ENCODE measurements at regions not wholly inside any gene's neighbourhood (a gene's known extent, or its start where the extent isn't known, plus 50 kb on each side); places are given as distances from the start of the nearest gene placed in this dataset.
"Not testable (repeated sequence)": the region's sequence is repeated elsewhere in the genome, so short reads cannot be mapped to it uniquely, and the experiment has no call there.

DNA sequence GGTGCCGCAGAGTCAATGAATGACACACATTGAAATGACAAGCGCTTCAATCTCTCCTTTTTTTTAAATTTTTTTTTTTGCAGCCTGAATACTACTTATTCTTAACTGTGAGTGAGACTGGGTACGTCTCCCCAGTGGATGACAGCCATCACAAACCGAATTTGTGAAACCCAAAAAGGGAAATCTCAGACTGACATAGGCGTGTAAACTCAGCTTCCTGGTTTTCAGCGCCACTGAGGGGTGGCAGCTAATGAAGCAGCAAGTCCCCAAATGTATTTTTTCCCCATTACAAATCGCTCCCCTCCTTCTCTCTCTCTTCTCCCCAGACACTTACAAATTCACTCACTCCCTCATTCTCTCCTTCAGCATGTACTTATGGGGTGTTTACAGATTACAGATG is 196.0 kb downstream of the MAF start:
- no peak for DNase-seq (ENCODE audit: low read depth)

GRCh38 chr16:79403534-79403933 is 197.0 kb downstream of the MAF start:
- DNase-seq (ENCODE audit: low read depth) = no peak

DNA sequence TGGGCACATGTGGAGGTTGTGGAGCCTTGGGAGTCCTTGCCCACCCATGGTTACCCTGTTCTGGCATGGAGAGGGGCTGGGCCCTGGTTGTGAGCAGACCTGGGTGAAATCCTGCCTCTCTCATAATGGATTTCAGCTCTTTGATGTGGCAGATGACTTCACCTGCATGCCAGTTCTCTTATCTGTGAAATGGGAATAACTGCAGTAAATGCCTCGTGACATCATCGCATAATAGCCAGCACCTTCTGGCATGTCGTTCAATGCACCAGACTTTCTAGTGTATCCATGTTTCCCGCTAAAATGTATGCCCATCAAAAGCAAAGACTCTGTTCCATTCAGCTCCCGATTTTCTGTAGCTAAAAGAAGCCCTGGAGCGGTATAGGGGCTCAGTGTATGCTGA is 197.6 kb downstream of the MAF start:
- DNase-seq (ENCODE audit: low read depth) = no peak

DNA sequence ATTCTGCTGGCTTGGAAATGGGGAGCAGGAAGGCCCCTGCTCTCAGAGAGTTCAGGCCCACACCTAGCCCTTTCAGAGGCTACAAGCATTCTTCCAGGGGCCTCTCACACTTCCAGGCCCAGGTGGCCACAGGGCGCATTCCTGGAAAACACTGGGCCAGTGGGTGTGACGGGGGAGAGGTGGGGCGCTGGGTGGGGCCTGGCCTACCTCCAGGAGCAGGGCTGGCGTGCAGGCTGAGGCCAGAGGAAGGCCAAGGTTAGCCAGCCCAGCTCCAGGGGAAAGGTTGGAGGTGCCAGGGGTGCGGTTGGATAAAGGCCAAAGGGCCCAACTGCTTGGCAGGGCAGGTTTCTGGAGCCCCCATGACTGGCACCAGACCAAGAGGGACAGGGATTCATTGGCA is 198.2 kb downstream of the MAF start:
- DNase-seq (ENCODE audit: low read depth) = no peak

DNA sequence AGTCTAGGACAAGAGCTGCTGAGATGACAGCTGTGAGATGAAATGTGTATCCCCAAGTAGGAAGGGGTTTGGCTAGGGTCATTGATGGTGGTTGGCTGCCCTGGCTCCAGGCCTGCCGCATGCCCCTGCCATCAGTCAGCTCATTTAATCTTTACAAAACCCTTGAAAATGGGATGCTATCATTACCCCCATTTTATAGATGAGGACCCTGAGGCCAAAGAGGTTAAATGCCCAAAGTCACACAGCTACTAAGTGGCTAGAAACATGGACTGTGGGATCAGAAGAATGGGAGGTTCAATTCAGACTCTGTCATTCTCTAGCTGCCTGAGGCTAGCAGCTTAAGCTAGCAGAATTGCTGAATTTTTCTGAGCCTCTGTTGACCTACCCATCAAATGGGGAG is 198.8 kb downstream of the MAF start:
- no peak for DNase-seq (ENCODE audit: low read depth)

GRCh38 chr16:79401157-79401556 is 199.4 kb downstream of the MAF start:
- no peak for DNase-seq (ENCODE audit: low read depth)

DNA sequence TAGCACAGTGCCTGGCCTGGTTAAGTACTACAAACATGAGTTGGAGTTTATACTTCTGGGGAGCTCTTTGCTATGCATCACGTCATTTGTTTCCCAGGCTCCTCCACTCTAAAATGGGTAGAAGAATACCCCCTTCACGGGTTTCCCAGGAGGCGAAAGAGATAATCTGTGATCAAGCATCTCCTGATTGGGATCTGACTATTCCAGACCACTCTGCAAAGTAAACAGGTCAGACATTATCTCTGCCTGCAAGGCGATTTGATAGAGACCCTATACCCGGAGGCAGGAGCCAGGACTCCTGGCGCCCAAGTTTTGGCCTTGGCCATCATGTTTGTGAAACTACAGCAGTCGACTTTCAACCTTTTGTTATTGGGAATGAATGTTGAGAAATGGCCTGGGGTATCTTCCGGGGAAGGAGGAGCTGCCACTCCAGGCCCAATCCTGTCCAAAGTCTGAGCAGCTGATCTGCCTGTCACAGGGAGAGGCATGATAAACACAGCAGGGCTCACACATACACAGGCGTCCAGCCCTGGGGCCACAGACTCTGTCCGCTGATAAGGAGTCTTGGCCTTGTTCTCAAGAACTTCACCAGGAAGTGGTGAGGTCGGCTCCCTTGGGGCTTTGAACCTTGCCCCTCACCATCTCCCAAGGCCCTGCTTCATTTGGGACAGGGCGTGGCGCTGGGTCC is 199.9 kb downstream of the MAF start:
- DNase-seq (ENCODE audit: low read depth) = no peak

GRCh38 chr16:79395591-79395990 is 204.9 kb downstream of the MAF start:
- no peak for DNase-seq (ENCODE audit: low read depth)

GRCh38 chr16:79394206-79394605 is 206.3 kb downstream of the MAF start:
- no peak for DNase-seq (ENCODE audit: low read depth)

- DNase-seq (ENCODE audit: low read depth) = no peak
Measured at GRCh38 chr16:79393564-79393963, 207.0 kb downstream of the MAF start.

DNA sequence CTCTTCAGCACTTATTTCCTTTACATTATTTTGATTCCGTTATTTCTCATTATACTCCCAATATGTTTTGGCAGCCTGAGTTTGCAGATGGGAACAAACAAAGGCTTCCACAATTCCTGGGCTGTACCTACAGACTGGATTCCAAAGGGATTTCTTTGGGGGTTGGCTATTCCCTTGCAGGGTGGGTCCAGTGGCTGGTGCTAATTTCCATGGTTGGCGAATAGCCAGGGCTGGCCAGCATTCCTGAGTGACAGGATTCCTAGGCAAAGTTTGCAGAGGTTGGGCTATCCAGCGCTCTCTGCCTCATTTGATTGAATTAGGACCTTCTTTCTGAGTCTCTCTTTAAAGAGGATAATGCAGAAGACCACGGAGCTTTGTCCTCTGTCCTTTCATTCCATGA is 207.4 kb downstream of the MAF start:
- no peak for DNase-seq (ENCODE audit: low read depth)

- no peak for DNase-seq (ENCODE audit: low read depth)
Measured at GRCh38 chr16:79392081-79392480, 208.5 kb downstream of the MAF start.

DNA sequence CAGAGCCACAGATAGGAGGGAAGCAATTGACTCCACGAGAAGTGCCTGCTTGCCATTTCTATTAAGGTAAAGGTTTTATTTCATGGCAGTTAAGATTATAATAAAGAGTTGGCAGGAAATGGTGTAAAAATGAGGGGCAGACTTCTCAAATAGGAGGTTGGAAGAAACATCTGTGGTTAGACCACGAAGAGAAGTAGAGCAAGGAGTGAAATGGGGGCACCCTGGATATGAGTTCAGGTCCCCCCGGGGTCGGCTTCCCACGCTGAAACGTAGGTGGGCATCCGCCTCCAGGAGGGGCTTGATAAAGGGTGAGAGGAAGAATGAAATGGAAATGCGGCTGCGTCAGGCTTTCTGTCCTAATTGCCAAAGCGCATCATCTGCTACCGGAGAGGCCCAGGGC is 209.1 kb downstream of the MAF start:
- no peak for DNase-seq (ENCODE audit: low read depth)

DNA sequence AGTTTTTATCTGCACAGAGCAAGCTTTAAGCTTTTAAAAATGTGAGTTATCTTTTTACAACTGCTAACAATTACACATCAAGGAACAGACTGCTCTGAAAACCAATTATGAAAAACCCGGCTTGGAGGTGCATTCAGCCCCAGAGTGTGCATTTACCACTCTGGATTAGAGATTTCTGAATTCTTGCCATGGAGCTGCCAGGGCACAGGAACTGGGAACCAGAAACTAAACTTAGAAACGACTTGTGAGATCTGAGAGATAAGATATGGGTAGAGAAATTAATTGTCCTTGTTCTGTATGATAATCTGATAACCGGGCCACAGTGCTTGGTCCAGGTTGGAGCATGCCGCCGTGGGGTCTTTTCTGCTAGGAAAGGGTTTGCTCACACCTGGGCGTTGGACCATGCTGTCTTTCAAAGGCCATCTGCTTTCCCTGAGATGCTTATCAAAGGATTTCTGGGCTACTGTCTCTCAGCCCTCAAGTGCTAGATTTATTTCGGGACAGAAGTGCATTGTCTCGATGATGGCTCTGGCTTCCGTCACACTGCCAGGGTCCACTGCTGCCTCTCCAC is 210.0 kb downstream of the MAF start:
- DNase-seq (ENCODE audit: low read depth) = no peak

- DNase-seq (ENCODE audit: low read depth) = no peak
Measured at GRCh38 chr16:79388396-79388795, 212.1 kb downstream of the MAF start.

- no peak for DNase-seq (ENCODE audit: low read depth)
Measured at GRCh38 chr16:79386299-79386698, 214.2 kb downstream of the MAF start.

DNA sequence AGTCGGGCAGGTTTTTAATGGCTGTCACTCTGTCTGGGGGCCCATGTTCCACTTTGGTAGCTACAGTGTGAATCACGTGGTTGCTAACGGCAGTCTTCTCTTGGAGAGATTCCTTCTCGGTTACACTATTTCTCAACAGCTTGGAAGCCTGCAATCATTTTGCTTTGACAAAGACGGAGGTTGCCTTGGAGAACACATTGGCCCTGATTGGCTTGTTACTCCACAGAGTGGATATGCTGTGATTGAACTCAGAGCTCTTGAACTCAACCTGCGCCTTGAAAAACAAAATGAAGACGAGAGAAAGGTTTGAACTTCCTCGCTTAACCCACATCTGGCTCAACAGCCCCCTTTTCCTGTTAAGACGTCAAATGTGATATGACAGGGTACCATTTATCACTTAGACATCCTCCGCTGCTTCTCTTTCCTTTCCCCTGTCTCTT is 218.9 kb downstream of the MAF start:
- DNase-seq (ENCODE audit: low read depth) = no peak

DNA sequence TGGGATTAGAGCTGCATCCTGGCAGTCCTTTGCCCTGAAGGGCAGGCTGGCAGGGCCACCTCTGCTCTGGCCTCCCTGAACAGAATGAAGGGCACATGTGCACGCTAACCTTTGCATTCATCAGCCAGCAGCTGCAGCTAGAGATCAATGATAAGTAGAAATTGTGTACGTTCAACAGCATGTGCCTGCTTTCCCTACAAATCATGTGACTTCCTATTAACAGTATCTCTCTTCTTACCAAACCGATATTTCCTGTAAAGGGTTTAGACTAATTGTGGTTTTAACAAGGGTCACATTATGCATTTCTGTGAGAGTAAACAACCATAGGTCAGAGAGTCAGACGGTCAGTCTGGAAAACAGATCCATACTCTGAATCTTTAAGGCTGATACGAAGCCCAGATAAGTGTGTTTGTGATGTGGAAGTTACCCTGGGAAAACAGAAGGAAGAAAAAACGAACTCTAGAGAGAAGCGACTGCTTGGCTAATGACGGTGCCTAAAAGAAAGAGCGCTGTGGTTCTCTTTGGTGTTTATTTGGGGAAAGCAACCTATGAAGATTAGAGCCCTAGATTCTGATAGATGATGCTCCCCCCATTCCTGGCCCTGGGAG is 219.4 kb downstream of the MAF start:
- no peak for DNase-seq (ENCODE audit: low read depth)

DNA sequence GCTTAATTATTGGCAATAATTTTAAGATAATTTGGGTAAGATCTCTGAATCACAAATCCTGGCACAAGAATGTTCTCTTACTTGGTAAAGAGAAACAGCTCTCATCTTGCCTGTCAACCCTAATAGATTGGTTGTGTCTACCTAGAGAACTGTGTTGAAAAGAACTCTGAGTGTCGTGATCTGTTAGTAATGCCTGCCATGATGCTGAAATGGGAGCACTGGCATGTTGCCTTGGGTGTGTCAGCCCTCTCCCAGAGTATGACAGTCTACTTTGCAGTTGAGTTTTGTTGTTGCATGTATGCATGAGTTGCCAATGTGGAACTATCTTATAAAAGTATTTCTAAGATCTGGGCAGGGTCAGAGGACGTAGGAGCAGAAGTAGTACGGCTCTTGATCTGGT is 221.4 kb downstream of the MAF start:
- no peak for DNase-seq (ENCODE audit: low read depth)

DNA sequence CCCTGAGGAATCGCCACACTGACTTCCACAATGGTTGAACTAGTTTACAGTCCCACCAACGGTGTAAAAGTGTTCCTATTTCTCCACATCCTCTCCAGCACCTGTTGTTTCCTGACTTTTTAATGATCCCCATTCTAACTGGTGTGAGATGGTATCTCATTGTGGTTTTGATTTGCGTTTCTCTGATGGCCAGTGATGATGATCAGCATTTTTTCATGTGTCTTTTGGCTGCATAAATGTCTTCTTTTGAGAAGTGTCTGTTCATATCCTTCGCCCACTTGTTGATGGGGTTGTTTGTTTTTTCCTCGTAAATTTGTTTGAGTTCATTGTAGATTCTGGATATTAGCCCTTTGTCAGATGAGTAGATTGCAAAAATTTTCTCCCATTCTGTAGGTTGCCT is 223.5 kb downstream of the MAF start:
- DNase-seq (ENCODE audit: low read depth) = not testable (repeated sequence)

DNA sequence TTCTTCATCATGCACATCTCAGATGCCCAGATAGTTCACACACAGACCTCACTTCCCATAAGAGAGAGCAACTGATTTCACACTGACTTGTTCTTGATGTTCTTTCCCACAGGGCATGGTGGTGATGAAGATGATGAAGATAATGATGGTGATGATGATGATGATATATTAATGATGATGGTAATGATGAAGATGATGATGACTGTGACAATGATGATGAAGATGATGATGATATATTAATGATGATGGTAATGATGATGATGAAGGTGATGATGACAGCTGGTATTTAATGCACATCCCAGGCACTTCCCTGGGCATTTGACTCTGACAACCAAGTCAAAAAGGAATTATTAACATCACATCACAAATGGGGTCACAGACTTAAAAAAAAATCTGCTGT is 225.2 kb downstream of the MAF start:
- no peak for DNase-seq (ENCODE audit: low read depth)

GRCh38 chr16:79372503-79373184 is 227.9 kb downstream of the MAF start:
- DNase-seq (ENCODE audit: low read depth) = no peak

- DNase-seq (ENCODE audit: low read depth) = no peak
Measured at GRCh38 chr16:79370736-79371135, 229.8 kb downstream of the MAF start.
